Kidney epithelial cell (primary cell): ENCODE measurements at regions not wholly inside any gene's neighbourhood (a gene's known extent, or its start where the extent isn't known, plus 50 kb on each side); places are given as distances from the start of the nearest gene placed in this dataset.

ENCODE experiments used
- DNase-seq: peaks from one replicate; pipeline ENCODE4 v3.0.0-alpha.2; 2010; ENCODE audit warnings: low read depth
- H3K27me3 ChIP-seq: 2 replicates; pipeline ENCODE4 v1.6.0; 2011; ENCODE audit warnings: low read length; ENCODE audit not compliant: control insufficient read depth, insufficient read depth
- H3K36me3 ChIP-seq: 2 replicates; pipeline ENCODE4 v1.5.1; 2011; ENCODE audit warnings: low read length; ENCODE audit not compliant: control insufficient read depth, insufficient read depth
- H3K4me3 ChIP-seq: 2 replicates; pipeline ENCODE4 v1.5.1; 2011; ENCODE audit warnings: low read depth, mild to moderate bottlenecking, control low read depth, low read length
- TF ChIP-seq, protein P1 (sequence below): IDR thresholded peaks from 2 replicates; pipeline ENCODE4 v1.5.1; 2011; ENCODE audit warnings: mild to moderate bottlenecking, moderate library complexity, low read length, control low read depth, inconsistent platforms; ENCODE audit not compliant: insufficient read depth, poor library complexity, severe bottlenecking

- Histone ChIP-seq H3K4me3 (no peak overlapping the region), H3K27me3 (no peaks in the 10 kb centered on the region), H3K36me3 (no peaks in the 10 kb centered on the region)
- TF ChIP-seq, protein P1, sequence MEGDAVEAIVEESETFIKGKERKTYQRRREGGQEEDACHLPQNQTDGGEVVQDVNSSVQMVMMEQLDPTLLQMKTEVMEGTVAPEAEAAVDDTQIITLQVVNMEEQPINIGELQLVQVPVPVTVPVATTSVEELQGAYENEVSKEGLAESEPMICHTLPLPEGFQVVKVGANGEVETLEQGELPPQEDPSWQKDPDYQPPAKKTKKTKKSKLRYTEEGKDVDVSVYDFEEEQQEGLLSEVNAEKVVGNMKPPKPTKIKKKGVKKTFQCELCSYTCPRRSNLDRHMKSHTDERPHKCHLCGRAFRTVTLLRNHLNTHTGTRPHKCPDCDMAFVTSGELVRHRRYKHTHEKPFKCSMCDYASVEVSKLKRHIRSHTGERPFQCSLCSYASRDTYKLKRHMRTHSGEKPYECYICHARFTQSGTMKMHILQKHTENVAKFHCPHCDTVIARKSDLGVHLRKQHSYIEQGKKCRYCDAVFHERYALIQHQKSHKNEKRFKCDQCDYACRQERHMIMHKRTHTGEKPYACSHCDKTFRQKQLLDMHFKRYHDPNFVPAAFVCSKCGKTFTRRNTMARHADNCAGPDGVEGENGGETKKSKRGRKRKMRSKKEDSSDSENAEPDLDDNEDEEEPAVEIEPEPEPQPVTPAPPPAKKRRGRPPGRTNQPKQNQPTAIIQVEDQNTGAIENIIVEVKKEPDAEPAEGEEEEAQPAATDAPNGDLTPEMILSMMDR, result no peak
- DNase-seq, result no peak
These were observed 164.5 kb downstream of the TMEM38B start for GRCh38 chr9:105858877-105859276.

DNA sequence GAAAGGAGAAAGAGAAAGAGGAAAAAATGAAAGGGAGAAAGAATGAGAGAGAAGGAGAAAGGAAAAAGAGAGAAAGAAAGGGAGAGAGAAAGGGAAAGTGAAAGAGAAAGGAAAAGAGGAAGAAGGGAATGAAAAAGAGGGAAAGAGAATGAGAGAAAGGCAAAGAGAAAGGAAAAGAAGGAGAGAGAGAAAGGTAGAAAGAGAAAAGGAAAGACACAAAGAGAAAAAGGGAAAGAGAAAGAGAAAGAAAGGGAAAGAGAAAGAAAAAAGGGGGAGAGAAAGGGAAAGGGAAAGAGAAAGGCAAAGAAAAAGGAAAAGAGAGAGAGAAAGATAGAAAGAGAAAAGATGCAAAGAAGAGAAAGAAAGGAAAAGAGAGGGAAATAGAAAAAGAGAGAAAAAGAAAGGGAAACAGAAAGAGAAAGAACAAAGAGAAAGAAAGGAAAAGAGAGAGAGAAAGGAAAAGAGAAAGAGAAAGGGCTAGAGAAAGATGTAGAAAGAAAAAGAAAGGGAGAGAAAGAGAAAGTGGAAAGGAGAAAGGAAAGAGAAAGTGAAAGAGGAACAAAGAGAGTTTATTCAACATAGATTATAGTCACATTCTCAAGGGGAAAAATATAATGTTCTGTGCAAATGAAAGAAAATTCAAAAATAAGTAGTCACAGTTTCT is 165.2 kb downstream of the TMEM38B start:
- H3K36me3 ChIP-seq, result no peaks in the 10 kb centered on the region
- no peak for DNase-seq
- no peaks in the 10 kb centered on the region for H3K27me3 ChIP-seq
- H3K4me3 ChIP-seq, result no peak overlapping the region
- TF ChIP-seq, protein P1, result no peak

DNA sequence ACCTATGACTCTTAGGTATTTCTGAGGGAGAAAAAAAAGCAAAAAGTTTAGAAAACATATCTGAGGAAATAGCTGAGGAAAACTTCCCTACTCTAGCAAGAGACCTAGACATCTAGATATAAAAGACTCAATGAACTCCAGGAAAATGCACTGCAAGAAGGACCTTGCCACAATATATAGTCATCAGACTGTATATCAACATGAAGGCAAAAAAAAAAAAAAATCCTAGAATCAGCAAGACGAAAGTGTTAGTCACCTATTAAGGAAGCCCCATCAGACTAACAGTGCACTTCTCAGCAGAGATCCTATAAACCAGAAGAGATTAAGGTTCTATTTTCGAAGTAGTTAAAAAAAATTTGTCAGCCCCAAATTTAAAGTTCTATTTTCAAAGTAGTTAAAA is 166.2 kb downstream of the TMEM38B start:
- TF ChIP-seq, protein P1, result no peak
- H3K36me3 ChIP-seq, result no peaks in the 10 kb centered on the region
- H3K4me3 ChIP-seq, result no peak overlapping the region
- peaks cover 2% of the 10 kb centered on the region for H3K27me3 ChIP-seq
- no peak for DNase-seq

- TF ChIP-seq, protein P1, result no peak
- no peak overlapping the region for H3K4me3 ChIP-seq
- peaks cover 2% of the 10 kb centered on the region for H3K27me3 ChIP-seq
- no peaks in the 10 kb centered on the region for H3K36me3 ChIP-seq
- DNase-seq, result no peak
These were observed 167.6 kb downstream of the TMEM38B start for GRCh38 chr9:105861972-105862371.

- TF ChIP-seq, protein P1, result no peak
- H3K4me3 ChIP-seq, result no peak overlapping the region
- H3K36me3 ChIP-seq, result no peaks in the 10 kb centered on the region
- DNase-seq, result no peak
- H3K27me3 ChIP-seq, result peaks cover 2% of the 10 kb centered on the region
These were observed 170.0 kb downstream of the TMEM38B start for GRCh38 chr9:105864248-105864898.

DNA sequence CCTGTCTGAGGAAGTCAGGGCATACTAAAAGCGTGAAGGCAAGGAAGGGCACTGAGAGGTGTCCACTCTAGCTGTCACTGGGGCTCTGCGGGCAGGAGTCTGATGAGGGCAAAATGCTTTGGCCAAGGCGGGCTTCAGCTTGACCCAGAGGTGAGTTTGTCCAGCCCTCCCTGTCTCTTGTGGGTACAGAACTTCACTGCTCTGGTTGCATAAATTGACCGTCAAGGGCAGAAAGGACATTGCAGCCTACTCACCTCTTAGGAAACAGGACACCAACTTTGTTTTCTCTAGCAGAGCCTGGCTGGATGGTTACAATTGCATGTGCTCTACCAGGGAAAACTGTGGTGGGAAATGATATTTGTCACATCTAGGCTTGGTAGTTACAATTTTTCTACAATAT is 170.9 kb downstream of the TMEM38B start:
- peaks cover 2% of the 10 kb centered on the region for H3K27me3 ChIP-seq
- no peak for DNase-seq
- no peaks in the 10 kb centered on the region for H3K36me3 ChIP-seq
- H3K4me3 ChIP-seq, result no peak overlapping the region
- TF ChIP-seq, protein P1, result no peak
